K562 (cell line): ENCODE measurements at regions not wholly inside any gene's neighbourhood (a gene's known extent, or its start where the extent isn't known, plus 50 kb on each side); places are given as distances from the start of the nearest gene placed in this dataset.

Experiments
- BHLHE40 ChIP-seq: IDR thresholded peaks from 2 replicates; pipeline ENCODE4 v1.6.1; 2011; ENCODE audit warnings: low read length, improper control_type of control experiment
- FOS ChIP-seq: IDR thresholded peaks from 3 replicates; pipeline ENCODE4 v1.6.1; 2011; ENCODE audit not compliant: insufficient read length; ENCODE audit errors: extremely low read depth
- HINFP ChIP-seq: fragments of 450-650 bp; conservative IDR thresholded peaks from 2 replicates; pipeline ENCODE4 v1.6.1; 2016; ENCODE audit warnings: missing genetic modification characterization, low read depth, mild to moderate bottlenecking, control low read depth, missing compliant biosample characterization
- KAT2B ChIP-seq: IDR thresholded peaks from one replicate; pipeline ENCODE4 v1.6.1; 2012; ENCODE audit warnings: low read depth, mild to moderate bottlenecking, control low read depth, inconsistent platforms, low read length, moderate library complexity
- MEF2D ChIP-seq: conservative IDR thresholded peaks from 2 replicates; pipeline ENCODE4 v1.6.1; 2016; ENCODE audit warnings: low read depth, missing genetic modification characterization, missing compliant biosample characterization
- MEIS2 ChIP-seq: fragments of 450-650 bp; IDR thresholded peaks from 2 replicates; pipeline ENCODE4 v1.6.1; 2014; ENCODE audit warnings: mild to moderate bottlenecking; ENCODE audit not compliant: partially characterized antibody
- MTA1 ChIP-seq: fragments of 450-650 bp; IDR thresholded peaks from 2 replicates; pipeline ENCODE4 v1.6.1; 2017; ENCODE audit warnings: borderline replicate concordance
- MTA3 ChIP-seq: fragments of 450-650 bp; formaldehyde crosslinking; IDR thresholded peaks from 2 replicates; pipeline ENCODE4 v1.6.1; 2017; ENCODE audit warnings: mild to moderate bottlenecking, borderline replicate concordance
- POLR2H ChIP-seq: IDR thresholded peaks from 2 replicates; pipeline ENCODE4 v1.6.1; 2016; ENCODE audit warnings: missing genetic modification characterization, low read depth, mild to moderate bottlenecking, control low read depth, missing compliant biosample characterization, moderate library complexity
- RFX7 ChIP-seq: fragments of 250-450 bp; sonication (Bioruptor Pico); IDR thresholded peaks from 2 replicates; pipeline ENCODE4 v1.5.1; 2021; ENCODE audit warnings: mild to moderate bottlenecking
- RHOXF2B ChIP-seq: fragments of 250-450 bp; sonication (Bioruptor Pico); conservative IDR thresholded peaks from 2 replicates; pipeline ENCODE4 v1.5.1; 2021
- ZNF212 ChIP-seq: fragments of 450-650 bp; formaldehyde crosslinking; IDR thresholded peaks from 2 replicates; pipeline ENCODE4 v1.4.0; 2020; ENCODE audit warnings: mild to moderate bottlenecking
- ZNF408 ChIP-seq: fragments of 250-450 bp; sonication (Bioruptor Pico); IDR thresholded peaks from 2 replicates; pipeline ENCODE4 v1.4.0; 2020; ENCODE audit warnings: low read depth, mild to moderate bottlenecking, moderate library complexity
- ZNF444 ChIP-seq: fragments of 250-450 bp; sonication (Bioruptor Pico); IDR thresholded peaks from 2 replicates; pipeline ENCODE4 v1.4.0; 2020; ENCODE audit warnings: mild to moderate bottlenecking, moderate library complexity
- ZNF512 ChIP-seq: IDR thresholded peaks from 2 replicates; pipeline ENCODE4 v1.6.1; 2016; ENCODE audit warnings: missing genetic modification characterization, missing compliant biosample characterization
- ZNF609 ChIP-seq: sonication (generic); formaldehyde crosslinking; IDR thresholded peaks from 2 replicates; pipeline ENCODE4 v1.8.1; 2023; ENCODE audit warnings: missing genetic modification reagents, mild to moderate bottlenecking, borderline replicate concordance
- ZNF695 ChIP-seq: fragments of 450-650 bp; formaldehyde crosslinking; IDR thresholded peaks from 2 replicates; pipeline ENCODE4 v1.4.0; 2020; ENCODE audit warnings: mild to moderate bottlenecking, moderate library complexity
- ZNF707 ChIP-seq: fragments of 250-450 bp; sonication (Bioruptor Pico); conservative IDR thresholded peaks from 2 replicates; pipeline ENCODE4 v1.8.0; 2022; ENCODE audit warnings: inconsistent platforms, mild to moderate bottlenecking, moderate library complexity

- TF ChIP-seq ZNF512 (tag) (no peak), POLR2H (tag) (no peak), BHLHE40 (peak; percentile 85), ZNF444 (no peak), ZNF695 (CRISPR knock-in tag) (no peak), RFX7 (CRISPR knock-in tag) (no peak), ZNF408 (CRISPR knock-in tag) (no peak), HINFP (tag) (no peak), ZNF609 (no peak), MEF2D (tag) (peak; percentile 32; the same call in 1 of the 2 replicates), ZNF212 (CRISPR knock-in tag) (no peak), RHOXF2B (no peak), ZNF707 (CRISPR knock-in tag) (no peak), MEIS2 (peak; percentile 81), MTA3 (peak; percentile 79; the same call in 1 of the 2 replicates), MTA1 (peak; percentile 63; the same call in 1 of the 2 replicates), FOS (no peak), KAT2B (no peak)
Observed at GRCh38 chr6:14476793-14477531, 359.4 kb downstream of the CD83 start (continued).
